Muscle of arm (tissue), 1 donor: ENCODE measurements at regions not wholly inside any gene's neighbourhood (a gene's known extent, or its start where the extent isn't known, plus 50 kb on each side); places are given as distances from the start of the nearest gene placed in this dataset.

Experiments used
- DNase-seq: peaks from one replicate; pipeline ENCODE4 v3.0.0-alpha.2; 2013

GRCh38 chr6:22670605-22671004, 101.2 kb downstream of the HDGFL1 start:
- DNase-seq: no peak

DNA sequence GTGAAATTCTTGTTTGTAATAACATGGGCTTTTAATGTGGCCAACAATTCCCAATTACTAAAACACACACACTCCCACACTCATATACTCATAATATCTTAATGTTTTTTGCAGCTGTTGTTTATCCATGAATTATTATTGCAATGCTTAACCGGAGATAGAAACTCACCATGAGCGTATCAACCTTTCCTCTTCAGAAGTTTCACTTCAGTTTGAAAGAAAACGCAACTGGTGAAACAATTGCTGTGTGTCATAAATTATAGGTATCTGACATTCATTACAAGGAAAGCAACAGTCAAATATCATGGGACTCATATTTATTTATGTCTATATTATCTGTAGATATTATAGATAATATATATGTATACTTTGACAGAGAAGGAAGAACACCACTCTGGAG, 104.1 kb downstream of the HDGFL1 start:
- no peak for DNase-seq

DNA sequence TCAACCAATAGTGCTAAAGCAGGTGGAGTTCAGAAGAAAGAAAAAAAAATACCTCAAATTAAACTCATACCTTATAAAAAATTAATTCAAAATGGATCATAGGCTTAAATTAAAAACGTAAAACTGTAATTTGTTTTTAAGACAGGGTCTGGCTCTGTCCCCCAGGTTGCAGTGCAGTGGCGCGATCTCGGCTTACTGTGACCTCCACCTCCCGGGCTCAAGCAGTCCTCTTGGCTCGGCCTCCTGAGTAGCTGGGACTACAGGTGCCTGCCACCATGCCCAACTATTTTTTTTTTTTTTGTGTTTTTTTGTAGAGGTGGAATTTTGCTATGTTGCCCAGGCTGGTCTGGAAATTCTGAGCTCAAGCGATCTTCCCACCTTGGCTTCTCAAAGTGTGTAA, 111.6 kb downstream of the HDGFL1 start:
- DNase-seq: no peak

- no peak for DNase-seq
Observed at GRCh38 chr6:22681761-22682160, 112.4 kb downstream of the HDGFL1 start.

DNA sequence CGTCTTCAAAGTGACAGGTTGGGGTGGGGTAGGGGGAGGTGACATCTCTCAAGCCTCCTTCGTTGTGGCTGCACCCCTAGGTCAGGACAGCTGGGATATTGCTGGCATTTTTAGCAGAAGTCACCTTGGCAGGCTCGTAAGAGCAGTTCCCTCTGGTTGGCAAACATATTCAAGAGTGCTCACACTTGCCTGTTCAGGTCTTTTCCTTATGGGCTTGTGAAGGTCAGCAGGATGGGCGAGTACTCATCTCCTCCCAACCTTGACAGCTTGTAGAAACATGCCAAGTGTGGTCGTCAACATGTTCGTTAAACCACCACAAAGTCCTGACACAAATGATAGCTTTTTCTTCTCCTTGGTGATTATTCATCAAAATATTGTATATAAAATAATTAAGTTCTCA, 113.6 kb downstream of the HDGFL1 start:
- no peak for DNase-seq

GRCh38 chr6:22690446-22690845, 121.1 kb downstream of the HDGFL1 start:
- no peak for DNase-seq

DNA sequence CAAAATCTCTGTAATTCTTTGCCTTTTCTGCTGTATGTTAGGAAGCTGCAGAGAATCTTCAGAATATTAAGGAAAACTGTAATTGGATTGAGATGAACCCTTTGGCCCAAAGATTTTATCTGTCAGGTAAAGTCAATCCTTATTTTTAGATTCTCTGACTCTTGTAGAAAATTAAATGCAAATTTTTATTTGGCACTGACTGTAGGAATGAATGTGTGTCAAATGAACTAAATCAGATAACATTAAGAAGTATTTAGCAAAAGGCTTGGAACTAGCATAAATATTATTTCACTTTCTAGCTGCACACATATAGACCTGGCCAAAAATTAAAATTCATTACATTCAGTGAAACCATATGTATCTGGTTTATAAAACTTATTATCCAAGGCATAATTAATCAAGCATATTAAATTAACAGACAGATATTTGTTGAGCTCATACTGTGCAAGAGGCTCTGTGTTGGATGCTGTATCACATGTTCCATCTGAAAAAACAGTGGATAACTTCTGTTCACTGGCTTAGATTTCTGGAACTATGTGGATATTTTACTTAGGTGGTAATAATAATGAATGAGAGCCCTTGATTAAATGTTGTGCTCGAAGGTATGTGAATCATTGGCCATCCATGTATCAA, 124.8 kb downstream of the HDGFL1 start:
- no peak for DNase-seq

DNA sequence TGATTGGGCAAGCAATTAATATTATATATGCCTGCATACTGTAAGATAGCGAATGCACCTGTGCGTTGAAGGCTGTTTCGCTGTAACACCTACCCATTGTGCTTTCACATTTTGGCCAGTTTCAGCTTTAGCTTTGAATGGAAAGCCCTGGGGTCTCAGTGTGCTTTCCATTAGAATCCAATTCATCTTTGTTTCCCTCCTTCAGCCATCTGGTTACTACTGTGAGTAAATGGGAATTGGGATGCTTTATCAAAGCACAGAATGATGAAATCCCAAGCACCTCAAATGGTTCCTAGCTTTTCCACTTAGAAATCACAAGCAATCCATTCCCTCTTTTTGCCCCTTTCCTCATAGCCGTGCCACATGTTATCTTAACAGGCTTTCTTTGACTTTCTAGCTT, 127.1 kb downstream of the HDGFL1 start:
- DNase-seq: no peak

- no peak for DNase-seq
Observed at GRCh38 chr6:22697306-22697705, 127.9 kb downstream of the HDGFL1 start.

GRCh38 chr6:22699151-22699550, 129.8 kb downstream of the HDGFL1 start:
- DNase-seq: no peak

- no peak for DNase-seq
Observed at GRCh38 chr6:22706651-22707050, 137.3 kb downstream of the HDGFL1 start.

DNA sequence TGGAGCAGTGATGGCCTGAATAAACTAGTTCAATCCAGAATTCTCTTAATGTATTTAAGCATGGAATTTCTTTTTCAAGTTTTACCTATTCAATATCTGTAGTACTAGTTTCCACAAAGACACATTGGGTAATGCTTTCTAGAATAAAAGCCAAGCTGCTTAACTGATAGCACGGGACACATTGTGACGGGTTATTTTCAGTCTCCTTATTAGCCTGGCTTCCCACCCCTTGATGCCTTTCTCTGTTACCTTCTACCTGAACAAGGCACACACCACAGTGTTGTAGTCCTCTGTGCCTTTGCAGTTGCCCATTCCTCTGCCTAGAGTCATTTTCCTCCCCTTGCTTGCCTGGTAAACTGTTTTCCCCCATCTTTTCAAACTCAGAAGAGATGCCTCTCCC, 139.1 kb downstream of the HDGFL1 start:
- DNase-seq: no peak

DNA sequence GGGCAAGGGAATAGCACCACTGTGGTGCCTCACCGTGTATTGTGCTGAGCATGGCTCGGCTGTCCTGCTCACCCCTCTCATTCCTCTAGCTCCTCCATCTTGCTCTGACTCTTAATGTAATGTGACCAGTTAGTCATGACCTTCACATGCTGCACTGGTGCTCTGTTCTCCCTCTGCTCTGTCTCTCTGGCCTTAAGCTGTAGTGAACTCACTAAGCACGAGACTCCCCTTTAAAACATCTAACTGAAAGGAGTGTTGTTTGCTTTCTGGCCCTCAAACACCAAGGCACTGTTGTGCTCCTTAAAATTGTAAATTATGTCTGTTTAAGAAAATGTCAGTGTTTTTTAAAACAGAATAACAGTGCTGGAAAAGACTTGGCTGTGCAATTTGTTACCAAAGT, 140.4 kb downstream of the HDGFL1 start:
- no peak for DNase-seq

DNA sequence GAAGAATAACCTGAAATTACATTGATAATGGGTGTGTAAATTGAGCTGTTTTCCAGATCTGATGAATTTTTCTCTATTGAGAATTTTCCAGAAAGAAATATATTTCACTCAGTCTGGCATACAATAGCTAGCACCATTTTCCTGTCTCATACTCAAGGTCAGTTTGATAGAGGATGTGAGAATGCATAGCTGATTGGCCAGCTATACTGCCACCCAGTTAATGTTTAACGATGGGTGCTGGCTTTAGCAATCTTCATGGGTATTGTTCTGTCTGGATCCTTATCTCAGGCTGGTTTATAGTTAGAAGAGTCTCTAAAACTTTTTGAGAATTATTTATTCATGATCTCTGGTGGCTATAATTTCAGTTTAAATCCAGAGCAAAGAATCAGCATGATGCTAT, 147.4 kb downstream of the HDGFL1 start:
- no peak for DNase-seq

GRCh38 chr6:22717915-22718314, 148.5 kb downstream of the HDGFL1 start:
- no peak for DNase-seq

GRCh38 chr6:22722913-22723312, 153.5 kb downstream of the HDGFL1 start:
- DNase-seq: no peak

- no peak for DNase-seq
Observed at GRCh38 chr6:22726966-22727365, 157.6 kb downstream of the HDGFL1 start.

DNA sequence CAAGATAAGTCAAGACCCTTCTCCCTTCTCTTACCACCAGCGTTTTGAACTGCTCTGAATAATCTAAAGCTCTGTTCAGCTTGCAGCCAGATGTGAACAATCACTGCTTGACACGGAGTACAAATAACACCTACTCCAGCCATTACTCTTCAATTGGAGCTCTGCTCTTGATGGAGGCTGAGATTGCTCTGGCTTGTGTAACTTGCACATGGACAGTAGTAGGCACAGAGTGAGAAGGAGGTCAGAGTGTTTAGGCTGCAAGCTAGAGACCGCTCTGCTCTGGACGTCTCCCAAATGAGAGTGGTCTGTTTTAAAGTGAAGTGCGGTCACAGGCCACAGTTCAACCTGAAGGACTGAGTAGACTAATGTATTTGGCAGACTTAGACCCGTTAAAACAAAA, 158.3 kb downstream of the HDGFL1 start:
- no peak for DNase-seq

- no peak for DNase-seq
Observed at GRCh38 chr6:22732176-22732970, 163.0 kb downstream of the HDGFL1 start.

DNA sequence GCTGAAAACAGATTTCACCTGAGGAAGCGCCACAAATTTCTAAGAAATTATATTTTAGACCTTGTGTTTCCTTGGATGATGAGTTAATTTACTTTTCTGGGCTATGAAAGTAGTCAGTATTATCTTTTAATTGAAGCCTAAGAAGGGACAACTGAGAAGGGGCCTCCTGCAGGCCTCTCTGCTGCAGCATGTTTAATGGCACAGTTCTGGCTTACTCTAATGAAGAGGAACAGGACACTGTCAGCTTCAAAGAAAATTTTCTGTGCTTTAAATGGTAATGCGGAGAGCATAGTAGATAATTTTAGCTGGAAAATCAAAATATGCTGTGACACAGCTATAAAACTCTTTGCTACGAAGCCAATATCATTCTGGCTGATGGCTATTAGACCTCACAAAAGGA, 167.4 kb downstream of the HDGFL1 start:
- no peak for DNase-seq

DNA sequence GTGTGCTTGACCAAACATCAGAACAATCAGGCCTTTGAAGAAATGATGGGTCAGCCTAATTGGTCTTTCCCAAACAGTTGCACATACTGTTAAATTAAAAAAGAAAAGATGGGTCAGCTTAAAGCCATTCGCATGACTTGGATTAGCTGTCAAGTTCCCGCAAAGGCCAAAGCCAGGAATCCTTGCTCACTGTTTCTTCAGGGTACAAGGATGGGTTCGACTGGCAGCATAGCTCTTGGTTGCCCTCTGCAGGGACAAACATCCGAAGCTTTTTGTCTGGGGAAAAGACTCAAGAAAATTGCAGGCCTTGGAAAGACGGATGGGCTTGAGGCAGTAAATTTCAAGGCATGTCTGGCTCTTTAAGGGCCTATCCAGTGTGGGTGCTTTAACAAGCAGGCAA, 168.0 kb downstream of the HDGFL1 start:
- no peak for DNase-seq

GRCh38 chr6:22738194-22738593, 168.8 kb downstream of the HDGFL1 start:
- DNase-seq: no peak

DNA sequence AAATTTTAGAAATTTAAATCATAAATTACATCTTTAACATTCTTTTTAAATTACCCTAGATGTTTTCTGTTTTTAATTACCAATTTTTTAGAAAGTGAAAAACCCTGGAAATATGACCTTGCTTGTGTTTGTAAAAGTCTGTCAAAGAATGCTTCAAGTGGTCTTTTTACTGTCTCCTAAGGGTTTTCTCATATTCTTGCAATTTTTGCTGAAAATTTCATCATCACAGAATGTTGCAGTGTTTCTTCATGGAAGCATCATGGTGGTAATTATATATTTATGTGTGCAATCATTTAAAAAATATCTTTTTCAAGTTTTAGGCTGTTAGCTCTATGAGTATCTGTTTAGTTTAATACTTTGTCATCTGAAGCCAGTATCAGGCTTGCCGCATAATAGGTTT, 178.2 kb downstream of the HDGFL1 start:
- DNase-seq: no peak

GRCh38 chr6:22748681-22749080, 179.3 kb downstream of the HDGFL1 start:
- DNase-seq: no peak
